HL-60/S4 treated with phorbol 12-myristate 13-acetate at 8.2 ng/mL for 4 days and 3 days (cell line): ENCODE measurements at regions not wholly inside any gene's neighbourhood (a gene's known extent, or its start where the extent isn't known, plus 50 kb on each side); places are given as distances from the start of the nearest gene placed in this dataset.

Source experiments
- in situ Hi-C: fragments of 300-500 bp; cut with MboI; formaldehyde crosslinking; loops from 2 replicates; pipeline ENCODE4 v1.15.0; 2022; ENCODE audit warnings: low sequenced_read_pairs

DNA sequence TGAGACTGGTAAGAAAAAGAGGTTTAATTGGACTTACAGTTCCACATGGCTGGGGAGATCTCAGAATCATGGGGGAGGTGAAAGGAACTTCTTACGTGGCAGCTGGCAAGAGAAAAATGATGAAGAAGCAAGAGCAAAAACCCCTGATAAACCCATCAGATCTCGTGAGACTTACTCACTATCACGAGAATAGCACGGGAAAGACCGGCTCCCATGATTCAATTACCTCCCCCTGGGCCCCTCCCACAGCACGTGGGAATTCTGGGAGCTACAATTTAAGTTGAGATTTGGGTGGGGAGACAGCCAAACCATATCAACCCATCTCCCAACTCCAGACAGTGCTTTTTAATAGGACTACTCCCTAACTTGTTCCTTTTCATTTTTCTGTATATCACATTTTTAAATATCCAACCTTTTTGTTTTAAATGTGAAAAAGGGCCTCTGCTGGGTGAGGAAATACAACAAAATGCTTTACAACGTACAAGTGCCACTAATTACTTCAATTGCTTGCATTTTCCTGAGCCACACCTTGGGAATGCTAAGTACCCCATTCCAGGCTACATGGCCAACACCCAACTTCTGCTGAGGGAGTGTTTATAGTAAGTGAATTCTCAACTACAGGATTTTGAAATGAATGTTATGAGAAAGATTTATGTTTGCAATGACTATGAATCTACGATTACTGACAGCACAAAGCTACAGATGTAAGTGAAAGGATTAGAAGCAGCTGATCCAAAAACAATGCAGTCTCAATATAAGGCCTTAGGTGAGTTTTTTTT is 294.1 kb upstream of the CD180 start:
- in situ Hi-C loops: no loop called here

DNA sequence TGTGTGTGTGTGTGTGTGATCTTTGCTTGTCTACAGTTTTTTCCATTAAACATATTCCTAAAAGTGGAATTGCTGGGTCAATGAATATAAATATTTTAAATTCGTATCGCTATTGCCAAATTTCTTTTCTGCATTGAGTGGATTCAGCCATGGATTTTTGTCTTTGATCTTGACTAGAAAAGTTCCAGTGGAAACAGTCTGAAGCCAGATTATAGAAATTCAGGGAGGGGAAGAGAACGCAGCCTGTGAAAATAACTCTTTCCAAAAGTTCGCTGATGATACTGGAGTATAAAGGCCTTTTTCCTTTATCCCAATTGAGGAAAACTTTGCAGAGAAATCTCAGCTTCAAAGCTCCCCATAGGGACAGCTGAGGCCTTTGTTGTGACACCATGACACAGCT is 292.3 kb upstream of the CD180 start:
- in situ Hi-C loops: no loop called here

DNA sequence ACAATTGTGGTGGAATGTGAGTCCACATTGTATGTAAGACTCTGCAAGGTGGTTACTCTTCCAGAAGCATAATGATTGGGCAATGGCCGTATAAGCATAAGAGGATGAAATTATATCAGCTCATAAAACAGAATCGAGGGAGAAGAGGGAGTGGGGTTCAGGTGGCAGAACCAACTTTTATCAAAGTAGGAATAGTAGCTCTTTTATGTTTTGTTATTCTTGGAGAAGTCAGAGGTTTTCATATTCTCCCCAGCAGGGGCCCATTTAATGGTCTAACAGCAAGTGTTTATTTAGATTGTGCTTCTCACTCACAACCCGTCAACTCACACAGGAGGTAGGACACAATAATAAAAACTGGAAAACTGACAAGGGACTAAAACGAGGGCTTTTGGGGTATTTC is 291.3 kb upstream of the CD180 start:
- in situ Hi-C loops: no loop called here

DNA sequence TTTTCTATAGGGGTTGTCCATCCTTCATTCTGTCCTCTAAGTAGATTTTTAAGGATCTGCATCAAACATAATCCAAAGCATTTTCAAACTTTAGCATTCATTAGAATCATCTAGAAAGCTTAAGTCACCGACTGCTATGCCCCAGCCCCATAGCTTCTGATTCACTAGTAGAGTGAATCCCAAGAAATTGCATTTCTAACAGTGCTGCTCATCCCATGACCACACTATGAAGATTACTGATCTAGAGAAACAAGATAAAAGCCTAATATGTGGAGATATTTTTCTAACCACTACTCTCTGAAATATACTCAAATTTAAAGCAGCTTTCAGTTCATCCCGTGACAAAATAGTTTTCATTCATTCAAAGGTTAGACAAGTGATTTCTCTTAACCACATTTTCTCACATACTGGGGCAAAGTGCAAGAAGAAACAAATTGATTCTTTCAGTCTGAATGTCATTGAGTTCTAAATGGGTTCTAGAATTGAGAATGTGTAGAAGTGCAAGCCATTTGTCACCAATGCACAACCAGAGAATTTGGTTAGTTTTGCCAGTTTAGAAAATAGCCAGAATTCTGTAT is 286.9 kb upstream of the CD180 start:
- in situ Hi-C loops: no loop called here

DNA sequence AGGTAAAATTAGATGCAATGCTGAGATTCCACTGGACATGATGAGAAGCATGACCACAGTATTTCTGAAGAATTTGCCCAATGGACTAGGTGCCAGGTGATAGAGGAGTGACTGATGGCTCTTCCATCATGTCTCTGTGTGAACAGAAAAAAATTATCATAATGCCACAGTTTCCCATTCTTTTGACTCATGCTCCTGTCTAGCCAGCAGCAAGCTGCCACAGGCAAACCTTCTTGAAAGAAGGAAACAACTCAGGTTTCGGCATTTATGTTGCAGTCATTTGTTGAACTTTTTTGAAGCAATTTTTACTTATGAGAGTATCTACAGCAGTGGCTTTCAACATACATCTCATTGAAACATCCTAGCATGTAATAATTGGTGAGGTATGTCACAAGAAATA is 284.8 kb upstream of the CD180 start:
- in situ Hi-C loops: no loop called here

DNA sequence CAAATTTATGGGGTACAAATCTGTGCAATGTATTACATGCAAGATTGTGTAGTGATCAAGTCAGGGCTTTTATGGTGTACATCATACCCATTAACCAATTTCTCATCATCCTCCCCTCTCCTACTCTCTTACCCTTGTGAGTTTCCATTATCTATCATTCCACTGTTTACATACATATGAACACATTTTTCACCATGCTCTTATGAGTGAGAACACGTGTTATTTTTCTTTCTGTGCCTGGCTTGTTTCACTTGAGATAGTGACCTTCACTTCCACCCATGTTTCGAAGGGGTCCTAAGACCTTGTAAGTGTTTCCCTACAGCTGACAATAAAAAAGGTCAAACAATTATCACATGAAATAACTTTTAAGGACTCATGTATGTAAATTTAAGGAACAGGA is 281.7 kb upstream of the CD180 start:
- in situ Hi-C loops: no loop called here

DNA sequence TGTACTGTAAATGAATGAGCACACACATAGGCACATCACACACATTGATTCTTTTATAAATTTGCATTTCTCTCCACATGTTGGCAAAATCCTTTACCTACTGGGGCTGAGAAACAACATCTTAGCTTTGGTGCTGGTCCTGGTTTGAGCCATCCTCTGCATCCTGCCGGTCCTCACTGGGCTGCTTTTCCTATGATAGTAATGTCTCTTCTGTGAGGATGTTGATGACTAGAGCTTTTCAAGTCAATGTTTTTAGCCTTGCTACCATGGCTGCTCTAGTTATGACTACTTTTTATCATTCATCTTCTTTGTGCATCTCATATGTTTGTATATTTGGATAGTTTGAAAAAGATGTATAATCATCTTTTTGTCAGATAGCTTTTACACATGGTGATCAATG is 280.4 kb upstream of the CD180 start:
- in situ Hi-C loops: no loop called here

DNA sequence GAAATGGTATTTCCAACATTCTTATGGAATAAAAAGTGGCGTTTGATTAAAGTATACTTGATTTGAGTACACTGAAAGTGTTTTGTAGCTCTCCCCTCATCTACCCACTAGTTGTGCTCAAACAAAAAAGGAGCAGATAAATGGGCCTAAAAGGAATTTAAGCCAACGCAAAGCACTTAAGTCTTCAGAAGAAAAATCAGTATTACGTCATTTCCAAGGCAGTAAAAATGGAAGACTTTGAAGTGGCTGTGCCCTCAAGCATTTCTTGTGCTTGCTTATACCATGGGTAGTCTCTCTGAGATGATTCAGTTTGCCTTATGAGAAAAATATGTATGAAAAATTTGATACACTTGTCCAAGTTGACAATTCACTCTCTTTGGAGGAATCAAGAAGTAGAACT is 279.9 kb upstream of the CD180 start:
- in situ Hi-C loops: no loop called here

DNA sequence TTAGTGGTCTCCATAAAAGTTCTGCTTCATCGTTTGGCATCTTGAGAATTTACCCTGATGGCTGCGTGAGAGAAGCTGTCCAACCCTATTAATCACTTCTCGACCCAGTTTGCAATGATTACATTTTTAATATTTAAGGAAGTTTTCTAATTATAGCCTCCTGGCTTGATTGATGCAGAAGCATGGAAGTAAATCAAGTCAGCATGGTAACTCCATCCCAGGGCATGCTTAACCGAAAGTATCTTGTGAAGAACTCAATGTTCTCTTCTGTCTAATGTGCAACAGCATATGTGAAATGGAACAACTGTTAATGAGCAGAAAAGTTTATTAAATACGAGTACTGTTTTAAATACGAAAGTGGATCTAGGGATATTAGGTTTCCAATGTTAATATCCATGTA is 278.9 kb upstream of the CD180 start:
- in situ Hi-C loops: no loop called here

DNA sequence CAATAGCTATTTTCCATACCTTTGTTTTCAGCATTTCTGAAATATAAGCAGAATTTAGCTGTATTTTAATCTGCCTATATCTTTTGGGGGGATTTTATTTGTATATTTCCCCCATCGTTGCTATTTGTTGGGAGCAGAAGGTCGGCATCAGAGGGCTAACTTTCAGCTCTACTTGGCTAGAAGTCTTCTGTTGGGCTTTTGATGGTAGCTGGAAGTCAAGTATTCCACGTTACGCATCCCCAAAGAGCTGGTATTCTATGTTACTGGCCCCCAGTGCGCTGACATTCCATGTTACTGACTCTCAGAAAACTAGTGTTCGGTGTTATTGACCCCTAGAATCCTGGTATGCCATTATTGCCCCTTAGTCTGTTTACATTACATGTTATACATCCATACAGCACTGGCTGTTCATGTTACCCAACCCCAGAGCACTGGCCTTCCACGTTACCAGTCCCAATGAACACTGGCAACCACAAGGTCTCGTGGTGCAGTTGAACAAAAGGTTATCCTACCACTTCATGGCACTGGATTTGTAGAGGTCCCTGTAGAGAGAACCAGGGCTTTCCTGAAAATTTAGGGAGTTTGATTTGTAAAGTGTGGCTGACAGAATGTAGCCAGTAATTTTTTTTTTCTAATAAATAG is 278.1 kb upstream of the CD180 start:
- in situ Hi-C loops: no loop called here

DNA sequence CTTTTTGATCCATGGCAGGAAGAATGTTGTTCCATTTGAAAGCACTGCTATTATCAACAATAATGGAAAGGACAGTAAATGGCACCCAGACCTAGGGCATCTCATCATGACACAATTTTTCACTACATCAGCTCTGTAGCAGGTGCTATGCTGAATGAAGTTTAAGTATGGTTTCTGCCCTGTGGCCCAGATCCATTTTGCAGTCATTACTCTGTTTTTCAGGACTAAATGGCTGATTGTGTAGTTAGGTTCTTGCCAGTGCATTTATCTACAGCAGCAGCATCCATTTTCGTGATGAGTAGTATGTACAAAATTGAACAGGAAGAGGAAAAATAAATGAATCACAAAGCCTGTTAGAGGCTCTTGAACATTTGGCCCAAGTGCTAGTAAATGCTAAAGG is 270.5 kb upstream of the CD180 start:
- in situ Hi-C loops: no loop called here

DNA sequence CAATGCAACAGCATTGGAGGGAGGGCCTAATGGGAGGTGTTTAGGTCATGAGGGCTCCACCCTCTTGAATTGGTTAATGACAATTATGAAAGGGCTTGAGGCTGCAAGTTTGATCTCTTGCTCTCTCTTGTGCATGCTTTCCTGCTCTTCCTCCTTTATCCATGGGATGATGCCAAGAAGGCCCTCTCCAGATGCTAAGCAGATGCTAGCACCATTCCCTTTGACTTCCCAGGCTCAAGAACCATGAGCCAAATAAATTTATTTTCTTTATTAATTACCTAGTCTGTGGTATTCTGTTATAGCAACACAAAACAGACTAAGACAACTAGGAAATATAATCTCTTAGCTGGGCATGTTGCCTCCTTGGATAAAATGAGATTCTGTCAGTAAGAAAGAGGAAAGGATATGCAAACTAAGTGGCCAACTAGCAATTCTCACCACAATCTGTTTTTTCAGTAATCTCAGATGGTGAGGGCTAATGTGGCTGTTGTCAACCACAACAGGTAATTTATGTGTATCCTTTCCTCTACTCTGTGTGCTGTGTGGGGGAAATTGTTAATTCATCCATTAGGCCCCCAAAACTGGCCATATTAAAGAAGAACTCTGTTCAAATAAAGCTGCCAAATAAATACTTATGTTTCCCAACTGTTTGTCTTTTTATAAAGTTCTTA is 269.1 kb upstream of the CD180 start:
- in situ Hi-C loops: no loop called here

DNA sequence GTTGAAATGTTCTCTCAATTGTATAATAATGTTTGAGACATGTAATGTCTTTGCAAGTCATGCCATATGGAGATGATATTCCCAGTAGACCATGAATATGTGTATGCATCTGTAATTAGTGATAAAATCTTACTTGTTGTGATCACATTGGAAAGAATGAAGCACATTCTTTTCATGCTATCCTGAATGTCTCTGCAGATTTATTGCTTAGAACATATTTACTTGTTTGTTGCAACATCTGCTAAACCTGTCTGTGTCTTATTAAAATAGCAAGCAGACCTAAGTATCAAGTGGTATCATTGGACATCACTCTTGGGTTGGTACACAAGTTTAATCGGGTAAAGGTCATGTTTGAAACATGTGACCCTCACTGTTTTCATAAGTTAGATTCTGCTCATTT is 265.5 kb upstream of the CD180 start:
- in situ Hi-C loops: no loop called here

DNA sequence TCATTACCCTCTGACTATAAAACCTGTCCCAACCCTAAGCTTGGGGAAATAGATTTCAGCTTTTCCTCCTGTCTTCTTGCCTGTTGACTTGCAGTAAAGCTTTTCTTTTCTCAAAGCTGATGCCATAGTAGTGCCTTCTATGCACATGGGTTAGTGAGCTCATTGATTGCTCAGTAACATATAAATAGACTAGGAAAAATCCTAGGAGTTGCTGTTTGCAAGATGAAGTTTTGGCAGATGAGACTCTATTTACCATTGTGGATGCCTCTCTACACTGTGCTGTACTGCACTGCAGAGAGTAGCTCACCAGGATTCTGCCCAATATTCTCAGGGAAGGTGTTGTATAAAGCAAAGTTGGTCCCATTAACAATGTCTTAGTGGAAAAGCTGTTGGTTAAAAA is 262.7 kb upstream of the CD180 start:
- in situ Hi-C loops: no loop called here

DNA sequence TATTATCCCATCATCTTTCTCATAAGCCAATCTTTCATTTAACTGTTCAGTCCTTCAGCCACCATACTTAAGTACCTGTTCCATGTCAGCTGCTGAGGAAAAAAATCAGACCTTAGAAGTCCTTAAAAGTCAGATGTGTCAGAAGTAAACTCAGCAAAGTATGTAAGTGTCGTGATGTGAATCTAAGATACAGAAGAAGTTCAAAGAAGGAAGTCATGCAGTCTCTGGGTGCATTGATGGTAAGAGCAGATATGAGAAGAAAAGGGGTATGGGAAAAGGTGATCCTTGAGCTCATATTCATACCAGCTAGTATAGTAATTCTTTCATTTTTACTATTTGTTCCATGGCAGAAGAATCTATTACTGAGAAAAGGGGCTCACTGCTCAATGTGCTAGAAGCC is 259.4 kb upstream of the CD180 start:
- in situ Hi-C loops: no loop called here

DNA sequence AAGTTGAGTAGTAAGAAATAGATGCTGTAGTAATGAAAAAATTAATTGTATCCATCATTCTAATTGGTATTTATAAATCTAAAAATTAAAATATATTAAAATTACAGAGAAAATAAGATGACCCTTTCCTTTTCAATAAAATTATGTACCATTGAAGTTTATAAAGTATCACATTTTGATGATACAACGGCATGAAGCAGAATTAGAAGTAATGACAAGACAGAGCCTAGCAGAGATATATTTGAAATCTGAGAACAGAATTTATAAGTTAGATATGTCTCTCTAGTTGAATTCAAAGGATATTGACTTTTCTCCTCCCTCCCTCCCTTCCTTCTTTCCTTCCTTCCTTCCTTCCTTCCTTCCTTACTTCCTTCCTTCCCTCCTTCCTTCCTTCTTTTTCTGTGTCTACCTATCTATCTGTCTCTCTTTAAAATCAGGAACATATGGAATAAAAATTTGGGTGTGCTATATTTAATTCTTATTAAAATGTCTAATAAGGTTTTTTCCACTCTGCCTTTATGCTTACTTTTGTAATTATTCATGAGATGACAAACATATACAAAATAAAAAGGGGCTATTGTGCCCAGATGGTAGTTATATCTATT is 258.5 kb upstream of the CD180 start:
- in situ Hi-C loops: no loop called here

DNA sequence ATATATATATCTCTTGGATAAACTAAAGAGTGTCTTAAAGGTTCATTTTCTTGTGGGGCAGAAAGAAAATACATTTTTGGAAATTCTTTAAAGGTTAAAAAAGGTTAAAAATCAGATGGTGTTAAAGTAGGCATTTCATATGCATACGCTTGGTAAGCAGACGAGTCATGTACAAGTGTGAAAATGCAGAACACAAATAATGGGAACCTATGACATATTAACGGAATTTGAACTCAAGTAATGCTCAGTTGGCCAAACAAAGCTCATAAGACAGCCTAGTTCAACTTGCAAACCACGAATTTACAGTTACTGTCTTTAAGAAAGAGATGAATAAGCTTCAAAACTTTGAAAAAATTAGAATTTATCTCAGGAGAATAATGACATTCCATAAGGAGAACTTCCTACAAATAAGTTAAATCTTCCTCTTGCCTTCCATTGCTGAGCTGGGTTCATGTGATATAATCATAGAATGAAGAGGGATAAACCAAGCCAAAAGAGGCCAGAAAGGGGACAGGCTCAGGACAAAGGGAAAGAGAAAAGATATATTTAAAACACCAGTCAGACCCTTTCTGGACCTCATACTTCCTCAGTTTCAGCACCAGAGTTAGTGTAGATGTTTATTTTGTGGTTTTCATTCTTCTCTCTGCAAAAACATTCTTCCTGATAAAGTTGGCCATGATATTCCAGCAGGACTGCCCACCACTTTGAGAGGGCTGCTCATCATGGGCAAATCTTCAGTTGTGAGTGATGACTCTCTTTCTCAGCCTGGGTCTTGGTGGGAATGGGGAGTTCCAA is 256.7 kb upstream of the CD180 start:
- in situ Hi-C loops: no loop called here

DNA sequence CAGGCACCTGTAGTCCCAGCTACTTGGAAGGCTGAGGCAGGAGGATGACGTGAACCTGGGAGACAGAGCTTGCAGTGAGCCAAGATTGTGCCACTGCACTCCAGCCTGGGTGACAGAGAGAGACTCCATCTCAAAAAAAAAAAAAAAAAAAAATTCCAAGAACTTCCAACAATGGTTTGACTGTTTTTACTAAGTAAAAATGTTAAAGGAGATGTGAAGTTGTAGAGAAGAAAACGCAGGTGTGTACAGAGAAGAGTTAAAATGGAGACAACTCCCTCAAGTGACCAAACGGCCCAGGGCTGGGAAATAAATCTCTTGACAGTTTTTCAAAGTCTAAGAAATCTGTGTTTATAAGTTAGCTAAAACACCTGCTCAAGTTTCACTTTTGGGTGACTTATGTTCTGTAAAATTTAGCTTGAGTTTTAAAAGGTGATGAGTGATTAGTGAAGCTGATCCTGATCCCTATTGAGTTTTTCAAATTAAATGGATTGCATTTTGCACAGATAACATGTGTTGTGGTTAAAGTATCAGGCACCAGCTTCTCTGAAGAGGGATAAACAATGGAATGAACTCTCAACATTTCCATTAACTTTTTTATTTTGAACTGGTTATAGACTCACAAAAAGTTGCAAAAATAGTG is 255.2 kb upstream of the CD180 start:
- in situ Hi-C loops: no loop called here

DNA sequence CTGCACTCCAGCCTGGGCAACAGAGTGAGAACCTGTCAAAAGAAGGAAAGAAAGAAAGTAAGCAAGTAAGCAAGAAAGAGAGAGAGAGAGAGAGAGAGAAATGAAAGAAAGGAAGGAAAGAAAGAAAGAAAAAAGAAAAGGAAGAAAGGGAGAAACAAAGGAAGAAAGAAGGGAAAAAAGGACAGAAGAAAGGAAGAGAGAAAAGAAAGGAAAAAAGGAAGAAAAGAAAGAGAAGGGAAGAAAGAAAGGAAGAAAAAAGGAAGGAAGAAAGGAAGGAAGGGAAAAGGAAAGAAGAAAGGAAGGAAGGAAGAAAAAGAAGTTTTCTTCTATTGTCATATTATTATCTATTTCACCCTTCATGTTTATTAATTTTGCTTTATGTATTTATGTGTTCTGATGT is 251.1 kb upstream of the CD180 start:
- in situ Hi-C loops: no loop called here
